ENCODE measurements at regions not wholly inside any gene's neighbourhood (a gene's known extent, or its start where the extent isn't known, plus 50 kb on each side); places are given as distances from the start of the nearest gene placed in this dataset.

- TF ChIP-seq ZBTB33 (IDR thresholded peaks at IDR 0.05) (no peak), GABPA (IDR thresholded peaks at IDR 0.05 in 1 of 2, conservative IDR thresholded peaks at IDR 0.05 in 1 of 2) (no peak), MAX (IDR thresholded peaks at IDR 0.05) (no peak), CTCF (IDR thresholded peaks at IDR 0.05; ENCODE audit: low read depth, low read length, missing input control) (no peak), SP1 (IDR thresholded peaks at IDR 0.05) (no peak), YY1 (IDR thresholded peaks at IDR 0.05) (no peak), TAF1 (conservative IDR thresholded peaks at IDR 0.05) (no peak), EGR1 (IDR thresholded peaks at IDR 0.05; ENCODE audit: low read depth in 2 of 2) (no peak), FOXA1 (IDR thresholded peaks at IDR 0.05) (no peak), RXRA (IDR thresholded peaks at IDR 0.05) (no peak), REST (IDR thresholded peaks at IDR 0.05) (no peak), HNF4G (IDR thresholded peaks at IDR 0.05) (no peak)
Measured at GRCh38 chr11:92846491-92847125, 122.8 kb upstream of the MTNR1B start.

Measured in liver (tissue), 3 donors.